Cardiac muscle cell (in vitro differentiated cells and primary cell): ENCODE measurements at regions not wholly inside any gene's neighbourhood (a gene's known extent, or its start where the extent isn't known, plus 50 kb on each side); places are given as distances from the start of the nearest gene placed in this dataset.

Experiments used
- DNase-seq, 2 donors: peaks; one replicate each; pipeline versions ENCODE4 v3.0.0 to v3.0.0-alpha.2; 2010 to 2017; ENCODE audit warnings: low read depth in 1 of 2, low spot score in 1 of 2
- H3K27ac ChIP-seq: fragments of 200-600 bp; sonication (generic); 2 replicates; pipeline ENCODE4 v1.5.1; 2016
- H3K27me3 ChIP-seq: fragments of 200-600 bp; sonication (generic); 2 replicates; pipeline ENCODE4 v1.6.0; 2016; ENCODE audit warnings: control low read depth
- H3K36me3 ChIP-seq: fragments of 200-600 bp; sonication (generic); 2 replicates; pipeline ENCODE4 v1.5.1; 2016; ENCODE audit warnings: control low read depth
- H3K4me1 ChIP-seq: fragments of 200-600 bp; sonication (generic); 2 replicates; pipeline ENCODE4 v1.8.1; 2017; ENCODE audit warnings: low read depth, mild to moderate bottlenecking, mixed run types
- H3K4me3 ChIP-seq: fragments of 200-600 bp; sonication (generic); 2 replicates; pipeline ENCODE4 v1.5.1; 2016; ENCODE audit warnings: mild to moderate bottlenecking
- H3K9me3 ChIP-seq: fragments of 200-600 bp; sonication (generic); 2 replicates; pipeline ENCODE4 v1.5.1; 2017; ENCODE audit warnings: low read depth, mild to moderate bottlenecking, control low read depth
- TF ChIP-seq, protein P1 (sequence below): IDR thresholded peaks from 2 replicates; pipeline ENCODE4 v1.5.1; 2012; ENCODE audit warnings: low read depth, mild to moderate bottlenecking, low read length

DNA sequence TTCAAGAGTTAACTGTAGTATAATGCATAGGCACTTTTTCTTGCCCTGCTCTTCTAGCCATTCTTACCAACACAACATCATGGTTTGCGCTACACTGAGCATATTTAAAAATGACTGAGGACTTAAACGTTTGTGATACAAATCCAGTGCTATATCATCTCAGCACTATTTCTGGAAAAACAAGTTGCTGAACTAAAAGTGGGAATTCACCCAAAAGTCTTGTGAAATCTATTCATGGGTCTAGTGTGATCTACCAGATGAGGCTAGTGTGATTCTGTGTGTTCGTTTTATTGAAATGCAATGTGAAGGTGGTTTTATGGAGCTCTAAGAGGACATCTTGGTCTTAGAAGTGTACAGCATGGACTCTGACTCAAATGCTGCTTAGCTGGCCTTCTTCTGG, 584.6 kb upstream of the POM121L12 start:
- Histone ChIP-seq H3K36me3 (no peaks in the 10 kb centered on the region), H3K9me3 (no peaks in the 10 kb centered on the region), H3K4me3 (no peak overlapping the region), H3K27me3 (no peaks in the 10 kb centered on the region), H3K4me1 (no peaks in the 10 kb centered on the region), H3K27ac (no peak overlapping the region)
- no peak for DNase-seq
- TF ChIP-seq, protein P1, sequence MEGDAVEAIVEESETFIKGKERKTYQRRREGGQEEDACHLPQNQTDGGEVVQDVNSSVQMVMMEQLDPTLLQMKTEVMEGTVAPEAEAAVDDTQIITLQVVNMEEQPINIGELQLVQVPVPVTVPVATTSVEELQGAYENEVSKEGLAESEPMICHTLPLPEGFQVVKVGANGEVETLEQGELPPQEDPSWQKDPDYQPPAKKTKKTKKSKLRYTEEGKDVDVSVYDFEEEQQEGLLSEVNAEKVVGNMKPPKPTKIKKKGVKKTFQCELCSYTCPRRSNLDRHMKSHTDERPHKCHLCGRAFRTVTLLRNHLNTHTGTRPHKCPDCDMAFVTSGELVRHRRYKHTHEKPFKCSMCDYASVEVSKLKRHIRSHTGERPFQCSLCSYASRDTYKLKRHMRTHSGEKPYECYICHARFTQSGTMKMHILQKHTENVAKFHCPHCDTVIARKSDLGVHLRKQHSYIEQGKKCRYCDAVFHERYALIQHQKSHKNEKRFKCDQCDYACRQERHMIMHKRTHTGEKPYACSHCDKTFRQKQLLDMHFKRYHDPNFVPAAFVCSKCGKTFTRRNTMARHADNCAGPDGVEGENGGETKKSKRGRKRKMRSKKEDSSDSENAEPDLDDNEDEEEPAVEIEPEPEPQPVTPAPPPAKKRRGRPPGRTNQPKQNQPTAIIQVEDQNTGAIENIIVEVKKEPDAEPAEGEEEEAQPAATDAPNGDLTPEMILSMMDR, result no peak

DNA sequence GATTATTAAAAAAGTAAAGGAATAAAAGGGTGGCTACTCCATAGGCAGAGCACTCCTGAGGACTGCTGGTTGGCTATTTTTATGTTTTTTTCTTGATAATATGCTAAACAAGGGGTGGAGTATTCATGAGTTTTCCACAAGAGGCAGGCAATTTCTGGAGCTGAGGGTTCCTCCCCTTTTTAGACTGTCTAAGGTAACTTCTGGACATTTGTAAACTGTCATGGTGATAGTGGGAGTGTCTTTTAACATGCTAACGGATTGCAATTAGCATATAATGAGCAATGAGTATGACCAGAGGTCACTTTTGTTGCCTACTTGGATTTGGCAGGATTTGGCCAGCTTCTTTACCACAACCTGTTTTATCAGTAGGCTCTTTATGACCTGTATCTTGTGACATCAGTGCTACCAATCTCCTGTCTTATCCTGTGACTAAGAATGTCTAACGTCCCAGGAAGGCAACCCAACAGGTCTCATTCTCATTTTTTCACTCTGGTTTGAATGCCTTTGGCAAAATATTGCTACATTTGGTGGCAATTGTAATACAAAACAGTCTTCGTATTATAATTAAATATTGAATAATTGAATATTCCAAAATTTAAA, 587.8 kb upstream of the POM121L12 start:
- DNase-seq, result no peak
- TF ChIP-seq, protein P1, result no peak
- Histone ChIP-seq H3K27me3 (no peaks in the 10 kb centered on the region), H3K36me3 (no peaks in the 10 kb centered on the region), H3K27ac (no peak overlapping the region), H3K9me3 (no peaks in the 10 kb centered on the region), H3K4me1 (no peaks in the 10 kb centered on the region), H3K4me3 (no peak overlapping the region)

DNA sequence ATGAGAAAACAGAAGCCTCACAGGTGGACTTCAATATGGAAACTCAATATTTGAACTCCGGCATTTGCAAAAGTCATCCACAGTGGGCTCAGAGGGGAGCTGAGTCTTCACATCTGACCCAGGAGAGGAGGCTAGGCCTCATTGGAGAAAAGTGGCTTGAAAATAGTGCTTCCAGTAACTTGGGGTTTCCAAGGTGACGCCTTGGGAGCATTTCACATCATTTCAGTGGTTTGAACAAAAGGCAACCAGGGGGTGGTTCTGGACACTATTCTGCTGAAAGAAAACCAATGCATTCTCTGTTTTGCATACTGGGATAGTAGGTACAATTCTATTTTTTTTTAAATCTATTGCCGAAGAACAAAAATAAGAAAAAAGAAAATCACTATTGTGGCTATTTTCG, 599.2 kb upstream of the POM121L12 start:
- TF ChIP-seq, protein P1, result no peak
- H3K4me1 ChIP-seq, result no peaks in the 10 kb centered on the region
- H3K27me3 ChIP-seq, result no peaks in the 10 kb centered on the region
- no peak for DNase-seq
- no peak overlapping the region for H3K4me3 ChIP-seq
- H3K36me3 ChIP-seq, result no peaks in the 10 kb centered on the region
- H3K9me3 ChIP-seq, result no peaks in the 10 kb centered on the region
- H3K27ac ChIP-seq, result no peak overlapping the region

DNA sequence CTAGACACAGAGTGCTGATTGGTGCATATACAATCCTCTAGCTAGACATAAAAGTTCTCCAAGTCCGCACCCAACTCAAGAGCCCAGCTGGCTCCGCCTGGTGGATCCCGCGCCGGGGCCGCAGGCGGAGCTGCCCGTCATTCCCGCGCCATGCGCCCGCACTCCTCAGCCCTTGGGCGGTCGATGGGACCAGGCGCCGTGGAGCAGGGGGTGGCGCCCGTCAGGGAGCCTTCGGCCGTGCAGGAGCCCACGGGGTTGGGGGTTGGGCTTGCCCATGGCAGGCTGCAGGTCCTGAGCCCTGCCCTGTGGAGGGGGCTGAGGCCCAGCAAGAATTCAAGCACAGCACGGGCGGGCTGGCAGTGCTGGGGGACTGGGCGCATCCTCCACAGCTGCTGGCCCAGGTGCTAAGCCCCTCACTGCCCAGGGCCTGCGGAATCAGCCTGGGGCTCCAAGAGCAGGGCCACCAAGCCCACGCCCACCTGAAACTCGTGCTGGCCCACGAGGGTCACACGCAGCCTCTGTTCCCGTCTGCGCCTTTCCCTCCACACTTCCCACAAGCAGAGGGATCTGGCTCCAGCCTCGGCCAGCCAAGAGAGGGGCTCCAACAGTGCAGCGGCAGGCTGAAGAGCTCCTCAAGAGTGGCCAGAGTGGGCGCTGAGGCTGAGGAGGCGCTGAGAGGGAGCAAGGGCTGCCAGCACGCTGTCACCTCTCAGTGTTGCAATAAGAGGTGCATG, 604.2 kb upstream of the POM121L12 start:
- H3K27me3 ChIP-seq, result no peaks in the 10 kb centered on the region
- H3K4me3 ChIP-seq, result no peak overlapping the region
- H3K36me3 ChIP-seq, result no peaks in the 10 kb centered on the region
- DNase-seq, result no peak
- TF ChIP-seq, protein P1, result no peak
- no peaks in the 10 kb centered on the region for H3K9me3 ChIP-seq
- H3K4me1 ChIP-seq, result no peaks in the 10 kb centered on the region
- H3K27ac ChIP-seq, result no peak overlapping the region

DNA sequence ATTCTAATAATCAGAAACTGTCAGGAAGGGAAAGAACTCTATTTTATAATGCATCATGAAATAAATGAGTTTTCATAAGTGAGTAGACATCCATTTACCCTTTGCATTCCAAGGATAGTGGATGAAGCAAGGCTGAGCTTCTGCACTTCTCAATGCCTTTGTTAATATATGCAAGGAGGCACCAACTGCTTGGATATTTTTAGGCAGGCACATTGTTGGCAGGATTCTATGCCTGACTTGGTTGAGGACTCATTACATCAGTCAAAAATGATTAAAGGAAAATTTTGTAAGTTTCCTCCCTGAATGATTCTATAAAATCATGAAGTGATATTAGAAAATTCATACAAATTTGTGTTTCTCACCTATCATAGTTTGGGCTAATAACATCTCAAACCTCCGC, 612.2 kb upstream of the POM121L12 start:
- TF ChIP-seq, protein P1, result no peak
- Histone ChIP-seq H3K27me3 (no peaks in the 10 kb centered on the region), H3K9me3 (no peaks in the 10 kb centered on the region), H3K4me1 (no peaks in the 10 kb centered on the region), H3K36me3 (no peaks in the 10 kb centered on the region), H3K4me3 (no peak overlapping the region), H3K27ac (no peak overlapping the region)
- DNase-seq, result no peak
